Thyroid gland (tissue), 4 donors: ENCODE measurements at regions not wholly inside any gene's neighbourhood (a gene's known extent, or its start where the extent isn't known, plus 50 kb on each side); places are given as distances from the start of the nearest gene placed in this dataset.
A peak's percentile ranks its signal among the peaks of the same experiment; 100 is the strongest.

Experiments
- DNase-seq, 2 donors: peaks; one replicate each; pipeline ENCODE4 v3.0.0-alpha.2; 2019
- H3K27ac ChIP-seq, 3 donors: fragments of 200-600 bp; sonication (generic); 1 replicate in 2 of 3; 2 replicates in 1 of 3; pipeline ENCODE4 v1.5.1; 2016 to 2019; ENCODE audit warnings: mild to moderate bottlenecking in 1 of 3, moderate library complexity in 1 of 3
- H3K27me3 ChIP-seq: fragments of 200-600 bp; sonication (generic); one replicate; pipeline ENCODE4 v1.5.1; 2019
- H3K36me3 ChIP-seq, 2 donors: fragments of 200-600 bp; sonication (generic); one replicate each; pipeline ENCODE4 v1.5.1; 2016 to 2019
- H3K4me1 ChIP-seq, 2 donors: fragments of 200-600 bp; sonication (generic); one replicate each; pipeline ENCODE4 v1.5.1; 2017 to 2019
- H3K4me3 ChIP-seq, 3 donors: fragments of 200-600 bp; sonication (generic); replicated peaks in 1 of 3; 1 replicate in 2 of 3; 2 replicates in 1 of 3; pipeline ENCODE4 v1.5.1; 2016; ENCODE audit warnings: mild to moderate bottlenecking in 1 of 3
- H3K9me3 ChIP-seq: fragments of 200-600 bp; sonication (generic); one replicate; pipeline ENCODE4 v1.5.1; 2017
- POLR2A ChIP-seq, 2 donors: fragments of 450-650 bp; IDR thresholded peaks; one replicate each; pipeline ENCODE4 v1.6.1; 2017; ENCODE audit warnings: antibody characterized with exemption in 2 of 2, mild to moderate bottlenecking in 2 of 2, moderate library complexity in 1 of 2
- WGBS, 2 donors: methylation state at CpG; one replicate each; pipeline ENCODE4 v1.1.5; 2017; 5-methylcytosine and 5-hydroxymethylcytosine counted together
- intact Hi-C: fragments of 100-400 bp; cut with DNase I; formaldehyde crosslinking; loops from one replicate; pipeline ENCODE4 v1.15.1; 2023
- TF ChIP-seq, protein P1 (sequence below), 6 experiments: fragments of 200-600 bp in 3 of 6; fragments of 450-650 bp in 3 of 6; sonication (generic) in 3 of 6; IDR thresholded peaks; one replicate each; pipeline ENCODE4 v1.5.1; 2016 to 2019; ENCODE audit warnings: antibody characterized with exemption in 6 of 6, mild to moderate bottlenecking in 2 of 6, inconsistent platforms in 1 of 6, moderate library complexity in 1 of 6

DNA sequence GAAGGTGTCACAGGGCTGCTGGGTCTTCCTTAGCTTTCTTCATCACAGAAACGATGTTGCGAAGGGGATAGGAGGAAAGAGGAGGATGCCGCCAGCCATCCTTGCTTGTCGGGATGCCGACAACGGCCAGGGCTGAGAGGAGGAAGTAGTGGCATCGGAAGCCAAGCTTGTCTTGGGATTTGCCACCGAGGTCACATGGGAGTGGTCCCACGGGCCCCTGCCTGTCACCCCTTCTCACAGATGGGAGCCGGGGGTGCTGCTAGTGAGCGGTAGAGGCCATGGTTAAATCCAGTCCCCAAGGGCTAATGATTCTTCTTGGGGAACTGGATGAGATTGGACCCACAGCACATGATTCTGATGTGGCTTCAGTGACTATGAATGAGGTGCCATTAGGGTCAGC, 1375.8 kb downstream of the BRD1 start:
- no peaks in the 10 kb centered on the region for H3K36me3 ChIP-seq
- no peak overlapping the region for H3K27ac ChIP-seq
- H3K9me3 ChIP-seq = no peaks in the 10 kb centered on the region
- no peak for DNase-seq
- no peak for TF ChIP-seq POLR2A (IDR thresholded peaks at IDR 0.05)
- TF ChIP-seq, protein P1, sequence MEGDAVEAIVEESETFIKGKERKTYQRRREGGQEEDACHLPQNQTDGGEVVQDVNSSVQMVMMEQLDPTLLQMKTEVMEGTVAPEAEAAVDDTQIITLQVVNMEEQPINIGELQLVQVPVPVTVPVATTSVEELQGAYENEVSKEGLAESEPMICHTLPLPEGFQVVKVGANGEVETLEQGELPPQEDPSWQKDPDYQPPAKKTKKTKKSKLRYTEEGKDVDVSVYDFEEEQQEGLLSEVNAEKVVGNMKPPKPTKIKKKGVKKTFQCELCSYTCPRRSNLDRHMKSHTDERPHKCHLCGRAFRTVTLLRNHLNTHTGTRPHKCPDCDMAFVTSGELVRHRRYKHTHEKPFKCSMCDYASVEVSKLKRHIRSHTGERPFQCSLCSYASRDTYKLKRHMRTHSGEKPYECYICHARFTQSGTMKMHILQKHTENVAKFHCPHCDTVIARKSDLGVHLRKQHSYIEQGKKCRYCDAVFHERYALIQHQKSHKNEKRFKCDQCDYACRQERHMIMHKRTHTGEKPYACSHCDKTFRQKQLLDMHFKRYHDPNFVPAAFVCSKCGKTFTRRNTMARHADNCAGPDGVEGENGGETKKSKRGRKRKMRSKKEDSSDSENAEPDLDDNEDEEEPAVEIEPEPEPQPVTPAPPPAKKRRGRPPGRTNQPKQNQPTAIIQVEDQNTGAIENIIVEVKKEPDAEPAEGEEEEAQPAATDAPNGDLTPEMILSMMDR (IDR thresholded peaks at IDR 0.05) = no peak
- intact Hi-C loops = no loop called here
- H3K4me3 ChIP-seq = no peak overlapping the region
- no peaks in the 10 kb centered on the region for H3K27me3 ChIP-seq
- H3K4me1 ChIP-seq = peaks cover 0 to 4% of the 10 kb centered on the region in 2 donors
- WGBS, 2 donors = 81 to 92% methylated on average over 11 of the region's 11 CpGs

DNA sequence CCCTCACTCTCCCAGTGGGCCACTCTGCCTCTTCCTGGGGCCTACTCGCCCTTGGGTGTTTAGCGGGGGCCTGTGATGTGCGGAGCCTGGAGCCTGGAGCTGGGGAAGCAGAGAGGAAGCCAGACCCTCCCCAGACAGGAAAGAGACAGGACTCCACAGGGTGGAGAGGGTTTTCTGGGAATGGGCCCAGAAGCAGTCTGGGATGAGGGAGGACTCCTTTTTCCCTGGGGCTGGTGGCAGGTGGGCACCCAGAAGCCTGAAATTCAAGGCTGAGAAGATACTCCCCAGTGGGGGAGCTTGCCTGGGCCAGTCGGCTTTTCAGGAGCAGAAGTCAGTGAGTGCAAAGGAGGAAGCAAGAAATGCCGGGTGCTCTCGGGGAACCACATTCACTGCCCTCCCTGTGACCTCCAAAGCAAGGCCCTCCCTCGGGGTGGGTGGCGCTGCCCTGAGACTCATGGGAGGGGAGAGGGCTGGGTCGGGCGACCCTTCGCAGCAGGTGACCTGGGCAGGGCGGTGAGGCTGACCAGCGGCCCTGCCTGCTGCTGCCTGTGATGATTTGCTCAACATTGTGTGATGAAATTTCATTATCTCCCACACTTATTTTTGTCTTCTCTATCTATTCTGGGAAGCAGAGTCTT, 1377.4 kb downstream of the BRD1 start:
- no peak overlapping the region for H3K4me3 ChIP-seq
- intact Hi-C loops = no loop called here
- H3K27ac ChIP-seq = no peak overlapping the region
- no peak for DNase-seq
- H3K9me3 ChIP-seq = no peaks in the 10 kb centered on the region
- no peak for TF ChIP-seq POLR2A (IDR thresholded peaks at IDR 0.05)
- TF ChIP-seq, protein P1 (IDR thresholded peaks at IDR 0.05) = no peak
- no peaks in the 10 kb centered on the region for H3K27me3 ChIP-seq
- WGBS, 2 donors = 72 to 86% methylated on average over 11 to 13 of the region's 13 CpGs
- peaks cover 0 to 4% of the 10 kb centered on the region in 2 donors for H3K4me1 ChIP-seq
- H3K36me3 ChIP-seq = no peaks in the 10 kb centered on the region

DNA sequence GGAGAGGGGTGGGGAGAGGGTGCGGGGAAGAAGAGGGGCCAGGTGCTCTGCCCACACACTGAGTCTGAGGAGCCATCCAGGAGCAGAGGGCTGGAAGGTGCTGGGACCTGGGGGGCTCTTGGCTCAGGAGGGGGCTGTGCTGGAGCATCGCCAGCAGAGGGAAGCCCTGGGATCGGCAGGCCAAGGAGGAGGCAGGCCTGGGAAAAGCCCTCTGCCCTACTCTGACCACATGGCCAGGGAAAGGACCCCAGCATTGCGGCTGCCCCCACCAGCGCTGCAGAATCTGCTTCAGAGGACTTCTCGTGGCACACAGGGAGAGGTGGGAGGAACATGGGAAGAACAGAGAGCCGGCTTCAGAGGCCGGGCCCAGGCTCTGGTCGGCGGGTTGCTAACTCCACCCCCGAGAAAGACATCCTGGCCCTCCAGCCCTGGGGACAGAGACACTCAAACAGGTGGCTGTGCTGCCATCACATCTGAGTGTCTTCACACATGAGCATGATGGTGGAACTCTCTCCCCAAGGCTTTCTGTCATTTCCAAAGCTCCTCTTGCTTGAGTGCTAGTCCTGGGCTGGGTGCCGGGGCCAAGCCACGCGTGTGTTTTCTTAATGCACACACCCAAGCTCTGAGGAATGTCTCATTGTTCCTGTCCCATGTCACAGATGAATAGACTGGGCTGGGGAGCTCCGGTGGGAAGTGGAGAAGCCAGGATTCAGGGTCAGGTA, 1378.0 kb downstream of the BRD1 start:
- 46 to 60% methylated on average over 12 to 14 of the region's 15 CpGs for WGBS, 2 donors
- Histone ChIP-seq H3K27ac (no peak overlapping the region), H3K4me1 (peaks cover 0 to 4% of the 10 kb centered on the region in 2 donors), H3K36me3 (no peaks in the 10 kb centered on the region), H3K9me3 (no peaks in the 10 kb centered on the region), H3K27me3 (no peaks in the 10 kb centered on the region), H3K4me3 (no peak overlapping the region)
- peak; percentile 52 to 63 for DNase-seq
- intact Hi-C loops = no loop called here
- TF ChIP-seq, protein P1 (IDR thresholded peaks at IDR 0.05) = no peak
- TF ChIP-seq POLR2A (IDR thresholded peaks at IDR 0.05) = no peak

DNA sequence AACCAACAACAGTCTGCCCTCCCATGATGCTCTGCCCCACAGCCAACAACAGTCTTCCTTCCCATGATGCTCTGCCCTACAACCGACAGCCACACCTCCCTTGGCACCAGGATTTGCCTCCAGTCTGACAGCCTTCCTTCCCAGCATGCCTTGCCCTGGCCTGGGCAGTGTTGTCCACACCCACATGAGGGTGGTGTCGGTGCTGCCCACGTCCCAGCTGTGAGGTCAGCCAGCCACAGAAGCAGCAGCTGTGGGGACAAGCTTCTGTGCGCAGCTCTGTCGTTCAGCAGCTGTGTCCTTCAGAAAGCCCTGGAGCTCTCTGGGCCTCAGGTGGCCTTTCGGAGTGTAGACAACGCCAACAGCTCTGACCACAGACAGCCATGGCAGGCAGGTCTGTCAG, 1378.9 kb downstream of the BRD1 start:
- no peak for DNase-seq
- Histone ChIP-seq H3K9me3 (no peaks in the 10 kb centered on the region), H3K27ac (no peak overlapping the region), H3K27me3 (no peaks in the 10 kb centered on the region), H3K36me3 (no peaks in the 10 kb centered on the region), H3K4me3 (no peak overlapping the region), H3K4me1 (peaks cover 0 to 4% of the 10 kb centered on the region in 2 donors)
- intact Hi-C loops = no loop called here
- no peak for TF ChIP-seq POLR2A (IDR thresholded peaks at IDR 0.05)
- TF ChIP-seq, protein P1 (IDR thresholded peaks at IDR 0.05) = no peak
- 89 to 90% methylated on average over 3 to 5 of the region's 7 CpGs for WGBS, 2 donors

DNA sequence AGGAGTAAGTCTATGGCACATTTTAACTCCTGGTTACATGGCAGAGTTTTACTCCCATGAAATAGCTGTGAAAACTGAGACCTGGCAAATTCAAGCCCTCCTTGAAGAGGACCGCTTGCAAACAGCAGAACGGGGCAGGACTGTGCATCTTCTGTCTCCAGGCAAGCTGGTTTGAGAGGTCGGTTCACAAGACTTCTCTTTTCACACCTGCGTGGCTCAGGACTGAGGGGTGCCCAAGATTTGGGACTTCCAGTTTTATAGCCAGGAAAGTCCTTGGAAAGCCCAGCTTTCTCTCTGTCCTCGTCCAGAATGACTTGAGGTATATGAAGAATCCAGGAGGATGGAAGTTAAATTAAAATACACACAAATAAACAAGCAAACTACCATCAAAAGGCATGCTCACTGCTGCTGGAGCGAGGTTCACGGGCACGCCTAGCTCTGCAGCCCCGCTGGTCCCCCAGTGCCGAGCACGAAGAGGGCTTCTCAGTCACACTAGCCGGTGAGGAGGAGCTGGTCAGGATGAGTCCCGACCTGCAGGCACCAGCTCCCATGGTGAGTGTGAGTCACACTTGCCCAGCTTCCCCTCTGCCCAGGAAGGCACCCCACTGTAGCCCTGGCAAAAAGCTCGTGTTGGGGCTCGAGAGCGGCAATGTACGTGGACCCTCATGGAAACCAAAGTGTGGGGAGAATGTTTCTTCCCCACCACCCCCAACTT, 1382.4 kb downstream of the BRD1 start:
- H3K36me3 ChIP-seq = no peaks in the 10 kb centered on the region
- no peak overlapping the region for H3K27ac ChIP-seq
- no peaks in the 10 kb centered on the region for H3K27me3 ChIP-seq
- no peak for TF ChIP-seq POLR2A (IDR thresholded peaks at IDR 0.05)
- TF ChIP-seq, protein P1 (IDR thresholded peaks at IDR 0.05) = no peak
- no peak overlapping the region for H3K4me3 ChIP-seq
- intact Hi-C loops = no loop called here
- H3K4me1 ChIP-seq = peaks cover 0 to 4% of the 10 kb centered on the region in 2 donors
- no peak for DNase-seq
- H3K9me3 ChIP-seq = no peaks in the 10 kb centered on the region
- WGBS, 2 donors = 74 to 82% methylated on average over 17 of the region's 17 CpGs
